Esophagus squamous epithelium (tissue), 5 donors: ENCODE measurements at regions not wholly inside any gene's neighbourhood (a gene's known extent, or its start where the extent isn't known, plus 50 kb on each side); places are given as distances from the start of the nearest gene placed in this dataset.
"Not testable (repeated sequence)": the region's sequence is repeated elsewhere in the genome, so short reads cannot be mapped to it uniquely, and the experiment has no call there.

Source experiments
- DNase-seq: peaks from one replicate; lab custom pipeline; 2025; lab: John Stamatoyannopoulos, UW
- H3K27ac ChIP-seq, 4 donors: fragments of 200-600 bp; sonication (generic); one replicate each; pipeline ENCODE4 v1.5.1; 2016 to 2019; ENCODE audit warnings: mild to moderate bottlenecking in 1 of 4
- H3K27me3 ChIP-seq, 4 donors: fragments of 200-600 bp; sonication (generic); 1 replicate in 3 of 4; 2 replicates in 1 of 4; pipeline versions ENCODE4 v1.5.1 to v1.6.0; 2017 to 2021; ENCODE audit warnings: antibody characterized with exemption in 1 of 4
- H3K36me3 ChIP-seq, 3 donors: fragments of 200-600 bp; sonication (generic); one replicate each; pipeline ENCODE4 v1.5.1; 2016 to 2019
- H3K4me1 ChIP-seq, 3 donors: fragments of 200-600 bp; sonication (generic); one replicate each; pipeline ENCODE4 v1.5.1; 2017 to 2019
- H3K4me3 ChIP-seq, 4 donors: fragments of 200-600 bp; sonication (generic); 1 replicate in 3 of 4; 2 replicates in 1 of 4; pipeline ENCODE4 v1.5.1; 2016 to 2019; ENCODE audit warnings: mild to moderate bottlenecking in 2 of 4, moderate library complexity in 1 of 4
- H3K9me3 ChIP-seq, 3 donors: fragments of 200-600 bp; sonication (generic); one replicate each; pipeline ENCODE4 v1.5.1; 2016 to 2019
- CTCF ChIP-seq, 6 experiments: fragments of 450-650 bp in 4 of 6; fragments of 200-600 bp in 2 of 6; sonication (generic) in 2 of 6; IDR thresholded peaks; one replicate each; pipeline ENCODE4 v1.5.1; 2016 to 2019; ENCODE audit warnings: antibody characterized with exemption in 6 of 6, mild to moderate bottlenecking in 4 of 6, moderate library complexity in 4 of 6
- POLR2A ChIP-seq, 4 donors: fragments of 450-650 bp; IDR thresholded peaks; one replicate each; pipeline ENCODE4 v1.6.1; 2017; ENCODE audit warnings: antibody characterized with exemption in 4 of 4, mild to moderate bottlenecking in 4 of 4, moderate library complexity in 3 of 4
- WGBS, 2 donors: methylation state at CpG; one replicate each; pipeline ENCODE4 v1.1.5; 2018; 5-methylcytosine and 5-hydroxymethylcytosine counted together
- intact Hi-C: fragments of 100-400 bp; cut with DNase I; formaldehyde crosslinking; loops from one replicate; pipeline ENCODE4 v1.15.0; 2022
- donor health status: DM: yes; HTN: yes; CAD: no.

GRCh38 chr12:92413286-92413685 is 267.6 kb upstream of the BTG1 start:
- H3K27ac ChIP-seq = no peak overlapping the region
- no peaks in the 10 kb centered on the region for H3K27me3 ChIP-seq
- intact Hi-C loops = no loop called here
- H3K4me1 ChIP-seq = peaks cover 3 to 15% (median 9%) of the 10 kb centered on the region in 3 donors
- no peak overlapping the region for H3K4me3 ChIP-seq
- H3K9me3 ChIP-seq = no peaks in the 10 kb centered on the region
- WGBS, 2 donors = 97 to 100% methylated on average over 3 of the region's 3 CpGs
- TF ChIP-seq CTCF (IDR thresholded peaks at IDR 0.05) (no peak), POLR2A (IDR thresholded peaks at IDR 0.05) (no peak)
- DNase-seq = no peak
- H3K36me3 ChIP-seq = no peaks in the 10 kb centered on the region

GRCh38 chr12:92412856-92413255 is 267.2 kb upstream of the BTG1 start:
- H3K36me3 ChIP-seq = no peaks in the 10 kb centered on the region
- peaks cover 3 to 20% (median 9%) of the 10 kb centered on the region in 3 donors for H3K4me1 ChIP-seq
- intact Hi-C loops = no loop called here
- no peak for DNase-seq
- no peaks in the 10 kb centered on the region for H3K27me3 ChIP-seq
- H3K4me3 ChIP-seq = no peak overlapping the region
- no peaks in the 10 kb centered on the region for H3K9me3 ChIP-seq
- H3K27ac ChIP-seq = no peak overlapping the region
- TF ChIP-seq CTCF (IDR thresholded peaks at IDR 0.05) = no peak

- no peaks in the 10 kb centered on the region for H3K27me3 ChIP-seq
- no peak overlapping the region for H3K4me3 ChIP-seq
- 74 to 77% methylated on average over 2 of the region's 2 CpGs for WGBS, 2 donors
- no peak for DNase-seq
- H3K36me3 ChIP-seq = no peaks in the 10 kb centered on the region
- peaks cover 3 to 20% (median 9%) of the 10 kb centered on the region in 3 donors for H3K4me1 ChIP-seq
- no peak overlapping the region for H3K27ac ChIP-seq
- H3K9me3 ChIP-seq = no peaks in the 10 kb centered on the region
- intact Hi-C loops = no loop called here
- no peak for TF ChIP-seq POLR2A (IDR thresholded peaks at IDR 0.05)
- no peak for TF ChIP-seq CTCF (IDR thresholded peaks at IDR 0.05)
Measured at GRCh38 chr12:92411687-92412086, 266.0 kb upstream of the BTG1 start.

GRCh38 chr12:92408072-92408900 is 262.6 kb upstream of the BTG1 start:
- intact Hi-C loops = no loop called here
- Histone ChIP-seq H3K36me3 (no peaks in the 10 kb centered on the region), H3K27ac (no peak overlapping the region), H3K4me3 (no peak overlapping the region), H3K9me3 (no peaks in the 10 kb centered on the region), H3K4me1 (peaks cover 0 to 24% (median 5%) of the 10 kb centered on the region in 3 donors), H3K27me3 (no peaks in the 10 kb centered on the region)
- DNase-seq = no peak
- TF ChIP-seq CTCF (IDR thresholded peaks at IDR 0.05) = peak in 5 of 6 experiments; percentile 9 to 70 (median 36)
- TF ChIP-seq POLR2A (IDR thresholded peaks at IDR 0.05) = no peak

GRCh38 chr12:92406404-92407070 is 260.9 kb upstream of the BTG1 start:
- H3K4me3 ChIP-seq, H3K27ac ChIP-seq, H3K36me3 ChIP-seq, H3K9me3 ChIP-seq, H3K27me3 ChIP-seq, intact Hi-C loops, DNase-seq: not testable (repeated sequence)
- peaks cover 0 to 40% (median 7%) of the 10 kb centered on the region in 3 donors for H3K4me1 ChIP-seq
- 98% methylated on average over 9 of the region's 40 CpGs; no CpG with 5 or more reads in 1 of the 2 donors for WGBS, 2 donors

GRCh38 chr12:92405801-92406251 is 260.2 kb upstream of the BTG1 start:
- DNase-seq, H3K4me3 ChIP-seq, H3K27me3 ChIP-seq, H3K9me3 ChIP-seq, H3K36me3 ChIP-seq, intact Hi-C loops, H3K27ac ChIP-seq: not testable (repeated sequence)
- 83 to 95% methylated on average over 9 to 16 of the region's 16 CpGs for WGBS, 2 donors
- H3K4me1 ChIP-seq = peaks cover 0 to 40% (median 7%) of the 10 kb centered on the region in 3 donors
